HCT116 (cell line): ENCODE measurements at regions not wholly inside any gene's neighbourhood (a gene's known extent, or its start where the extent isn't known, plus 50 kb on each side); places are given as distances from the start of the nearest gene placed in this dataset.

Experiments used
- ELF1 ChIP-seq: IDR thresholded peaks from 2 replicates; pipeline ENCODE4 v1.6.1; 2012; ENCODE audit warnings: low read depth, borderline replicate concordance
- EZH2 ChIP-seq: fragments of 200-600 bp; sonication (generic); IDR thresholded peaks from 2 replicates; pipeline ENCODE4 v1.6.1; 2017; ENCODE audit warnings: antibody characterized with exemption, mixed run types
- POLR2A ChIP-seq: IDR thresholded peaks from 2 replicates; pipeline ENCODE4 v1.7.0; 2011; ENCODE audit warnings: borderline replicate concordance; ENCODE audit not compliant: insufficient read depth, insufficient read length; ENCODE audit errors: extremely low read depth
- POLR2AphosphoS5 ChIP-seq: IDR thresholded peaks from 2 replicates; pipeline ENCODE4 v1.6.1; 2011; ENCODE audit warnings: mild to moderate bottlenecking, low read depth, low read length, moderate library complexity
- SIN3A ChIP-seq: IDR thresholded peaks from 2 replicates; pipeline ENCODE4 v1.6.1; 2012; ENCODE audit warnings: low read depth
- SP1 ChIP-seq: IDR thresholded peaks from 2 replicates; pipeline ENCODE4 v1.6.1; 2012; ENCODE audit warnings: low read depth
- YY1 ChIP-seq: IDR thresholded peaks from 2 replicates; pipeline ENCODE4 v1.6.1; 2011; ENCODE audit warnings: low read length, low read depth, moderate library complexity, mild to moderate bottlenecking; ENCODE audit not compliant: insufficient replicate concordance; ENCODE audit errors: extremely low read depth
- ZNF274 ChIP-seq: fragments of 200-500 bp; sonication (Bioruptor generic); IDR thresholded peaks from 2 replicates; pipeline ENCODE4 v1.6.1; 2014; ENCODE audit warnings: mild to moderate bottlenecking, low read depth, low read length, inconsistent platforms
- TF ChIP-seq, protein P1 (sequence below), 3 experiments: fragments of 200-600 bp in 1 of 3; sonication (generic) in 1 of 3; IDR thresholded peaks in 2 of 3; conservative IDR thresholded peaks in 1 of 3; 2 replicates each; pipeline ENCODE4 v1.5.1; 2012 to 2017; ENCODE audit warnings: low read depth in 2 of 3, low read length in 2 of 3, antibody characterized with exemption in 1 of 3, borderline replicate concordance in 1 of 3, control low read depth in 1 of 3, mild to moderate bottlenecking in 1 of 3, mixed read lengths in 1 of 3, mixed run types in 1 of 3, moderate library complexity in 1 of 3; ENCODE audit not compliant: insufficient read depth in 1 of 3
- TF ChIP-seq, protein P2 (sequence below): IDR thresholded peaks from 2 replicates; pipeline ENCODE4 v1.6.1; 2012
- TF ChIP-seq, protein P3 (sequence below): IDR thresholded peaks from 2 replicates; pipeline ENCODE4 v1.6.1; 2012; ENCODE audit warnings: low read depth

DNA sequence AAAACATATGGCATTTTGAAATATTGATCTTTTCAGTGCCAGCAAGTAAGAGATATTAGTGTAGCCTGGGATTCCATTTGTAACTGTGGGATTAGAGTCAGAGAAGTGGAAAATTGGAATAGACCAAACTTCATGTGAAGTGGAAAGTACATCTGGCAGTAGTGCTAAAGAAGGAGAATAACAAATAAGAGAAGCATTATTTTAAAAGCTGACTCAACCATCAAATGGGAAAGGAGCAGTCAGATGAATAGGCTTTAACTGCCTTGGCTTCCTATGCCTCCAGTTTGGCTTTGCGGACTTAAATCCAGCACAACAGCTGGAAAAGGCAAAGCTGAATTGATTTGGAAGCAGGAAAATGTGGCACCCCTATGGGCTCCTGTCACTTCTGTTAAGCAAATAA lies 623.1 kb downstream of the TSN start:
- TF ChIP-seq YY1 (no peak), POLR2A (no peak), SP1 (no peak), ELF1 (no peak), EZH2 (no peak), SIN3A (no peak), POLR2AphosphoS5 (no peak), ZNF274 (no peak)
- TF ChIP-seq, protein P1, sequence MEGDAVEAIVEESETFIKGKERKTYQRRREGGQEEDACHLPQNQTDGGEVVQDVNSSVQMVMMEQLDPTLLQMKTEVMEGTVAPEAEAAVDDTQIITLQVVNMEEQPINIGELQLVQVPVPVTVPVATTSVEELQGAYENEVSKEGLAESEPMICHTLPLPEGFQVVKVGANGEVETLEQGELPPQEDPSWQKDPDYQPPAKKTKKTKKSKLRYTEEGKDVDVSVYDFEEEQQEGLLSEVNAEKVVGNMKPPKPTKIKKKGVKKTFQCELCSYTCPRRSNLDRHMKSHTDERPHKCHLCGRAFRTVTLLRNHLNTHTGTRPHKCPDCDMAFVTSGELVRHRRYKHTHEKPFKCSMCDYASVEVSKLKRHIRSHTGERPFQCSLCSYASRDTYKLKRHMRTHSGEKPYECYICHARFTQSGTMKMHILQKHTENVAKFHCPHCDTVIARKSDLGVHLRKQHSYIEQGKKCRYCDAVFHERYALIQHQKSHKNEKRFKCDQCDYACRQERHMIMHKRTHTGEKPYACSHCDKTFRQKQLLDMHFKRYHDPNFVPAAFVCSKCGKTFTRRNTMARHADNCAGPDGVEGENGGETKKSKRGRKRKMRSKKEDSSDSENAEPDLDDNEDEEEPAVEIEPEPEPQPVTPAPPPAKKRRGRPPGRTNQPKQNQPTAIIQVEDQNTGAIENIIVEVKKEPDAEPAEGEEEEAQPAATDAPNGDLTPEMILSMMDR (IDR thresholded peaks at IDR 0.05 in 2 of 3, conservative IDR thresholded peaks at IDR 0.05 in 1 of 3; ENCODE audit: borderline replicate concordance in 1 of 3, insufficient read depth in 1 of 3, low read depth in 2 of 3, low read length in 2 of 3): no peak
- TF ChIP-seq, protein P2, sequence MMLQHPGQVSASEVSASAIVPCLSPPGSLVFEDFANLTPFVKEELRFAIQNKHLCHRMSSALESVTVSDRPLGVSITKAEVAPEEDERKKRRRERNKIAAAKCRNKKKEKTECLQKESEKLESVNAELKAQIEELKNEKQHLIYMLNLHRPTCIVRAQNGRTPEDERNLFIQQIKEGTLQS: no peak
- TF ChIP-seq, protein P3, sequence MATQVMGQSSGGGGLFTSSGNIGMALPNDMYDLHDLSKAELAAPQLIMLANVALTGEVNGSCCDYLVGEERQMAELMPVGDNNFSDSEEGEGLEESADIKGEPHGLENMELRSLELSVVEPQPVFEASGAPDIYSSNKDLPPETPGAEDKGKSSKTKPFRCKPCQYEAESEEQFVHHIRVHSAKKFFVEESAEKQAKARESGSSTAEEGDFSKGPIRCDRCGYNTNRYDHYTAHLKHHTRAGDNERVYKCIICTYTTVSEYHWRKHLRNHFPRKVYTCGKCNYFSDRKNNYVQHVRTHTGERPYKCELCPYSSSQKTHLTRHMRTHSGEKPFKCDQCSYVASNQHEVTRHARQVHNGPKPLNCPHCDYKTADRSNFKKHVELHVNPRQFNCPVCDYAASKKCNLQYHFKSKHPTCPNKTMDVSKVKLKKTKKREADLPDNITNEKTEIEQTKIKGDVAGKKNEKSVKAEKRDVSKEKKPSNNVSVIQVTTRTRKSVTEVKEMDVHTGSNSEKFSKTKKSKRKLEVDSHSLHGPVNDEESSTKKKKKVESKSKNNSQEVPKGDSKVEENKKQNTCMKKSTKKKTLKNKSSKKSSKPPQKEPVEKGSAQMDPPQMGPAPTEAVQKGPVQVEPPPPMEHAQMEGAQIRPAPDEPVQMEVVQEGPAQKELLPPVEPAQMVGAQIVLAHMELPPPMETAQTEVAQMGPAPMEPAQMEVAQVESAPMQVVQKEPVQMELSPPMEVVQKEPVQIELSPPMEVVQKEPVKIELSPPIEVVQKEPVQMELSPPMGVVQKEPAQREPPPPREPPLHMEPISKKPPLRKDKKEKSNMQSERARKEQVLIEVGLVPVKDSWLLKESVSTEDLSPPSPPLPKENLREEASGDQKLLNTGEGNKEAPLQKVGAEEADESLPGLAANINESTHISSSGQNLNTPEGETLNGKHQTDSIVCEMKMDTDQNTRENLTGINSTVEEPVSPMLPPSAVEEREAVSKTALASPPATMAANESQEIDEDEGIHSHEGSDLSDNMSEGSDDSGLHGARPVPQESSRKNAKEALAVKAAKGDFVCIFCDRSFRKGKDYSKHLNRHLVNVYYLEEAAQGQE: no peak
